NOMO-1 treated with dmso at 0.1 percent for 144 hours (cell line): ENCODE measurements at regions not wholly inside any gene's neighbourhood (a gene's known extent, or its start where the extent isn't known, plus 50 kb on each side); places are given as distances from the start of the nearest gene placed in this dataset.
"Not testable (repeated sequence)": the region's sequence is repeated elsewhere in the genome, so short reads cannot be mapped to it uniquely, and the experiment has no call there.

Experiments
- DNase-seq: peaks from one replicate; lab custom pipeline; 2025; ENCODE audit not compliant: unreplicated experiment; lab: John Stamatoyannopoulos, UW

DNA sequence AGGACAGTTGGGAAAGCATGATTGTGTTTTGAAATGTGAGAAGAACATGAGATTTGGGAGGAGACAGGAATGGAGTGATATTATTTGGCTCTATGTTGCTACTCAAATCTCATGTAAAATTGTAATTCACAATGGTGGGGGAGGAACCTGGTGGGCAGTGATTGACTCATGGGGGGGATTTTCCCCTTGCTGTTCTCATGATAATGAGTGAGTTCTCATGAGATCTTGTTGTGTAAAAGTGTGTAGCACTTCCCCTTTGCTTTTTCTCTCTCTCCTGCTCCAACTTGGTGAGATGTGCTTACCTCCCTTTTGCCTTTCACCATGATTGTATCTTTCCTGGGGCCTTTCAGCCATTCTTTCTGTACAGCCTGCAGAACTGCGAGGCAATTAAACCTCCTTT lies 1261.0 kb upstream of the ATXN8OS start:
- no peak for DNase-seq

DNA sequence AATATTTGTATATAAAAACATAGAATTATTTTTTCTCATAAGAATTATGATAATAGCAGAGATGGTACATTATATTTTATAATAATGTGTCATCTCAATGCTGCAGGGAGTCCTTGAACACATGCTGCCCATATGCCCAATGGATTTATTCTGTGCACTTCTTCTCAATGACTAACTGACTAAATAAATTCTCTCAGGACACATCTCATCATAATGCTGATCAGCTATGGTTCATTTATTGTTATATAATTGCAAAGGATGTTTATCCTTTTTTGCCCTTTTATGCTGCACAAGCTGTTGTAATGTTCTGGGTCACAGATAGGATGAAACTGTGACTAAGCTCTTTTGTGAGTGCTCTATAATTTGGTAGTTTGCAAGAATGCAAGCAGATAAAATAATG lies 1273.3 kb upstream of the ATXN8OS start:
- no peak for DNase-seq

DNA sequence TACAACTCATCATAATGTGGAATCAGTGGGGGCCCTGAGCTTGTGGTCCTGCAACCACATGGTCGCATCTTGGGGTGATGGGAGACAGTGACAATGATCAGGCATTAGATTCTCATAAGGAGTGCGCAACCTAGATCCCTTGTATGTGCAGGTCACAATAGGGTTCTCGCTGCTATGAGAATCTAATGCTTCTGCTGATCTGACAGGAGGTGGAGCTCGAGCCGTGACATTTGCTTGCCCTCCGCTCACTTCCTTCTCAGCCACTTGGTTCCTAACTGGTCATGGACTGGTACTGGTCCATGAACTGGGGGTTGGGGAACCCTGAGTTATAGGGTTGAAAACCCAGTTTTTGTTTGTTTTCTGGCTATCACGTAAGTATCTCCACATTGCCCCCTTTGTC lies 1290.9 kb upstream of the ATXN8OS start:
- DNase-seq, result no peak

DNA sequence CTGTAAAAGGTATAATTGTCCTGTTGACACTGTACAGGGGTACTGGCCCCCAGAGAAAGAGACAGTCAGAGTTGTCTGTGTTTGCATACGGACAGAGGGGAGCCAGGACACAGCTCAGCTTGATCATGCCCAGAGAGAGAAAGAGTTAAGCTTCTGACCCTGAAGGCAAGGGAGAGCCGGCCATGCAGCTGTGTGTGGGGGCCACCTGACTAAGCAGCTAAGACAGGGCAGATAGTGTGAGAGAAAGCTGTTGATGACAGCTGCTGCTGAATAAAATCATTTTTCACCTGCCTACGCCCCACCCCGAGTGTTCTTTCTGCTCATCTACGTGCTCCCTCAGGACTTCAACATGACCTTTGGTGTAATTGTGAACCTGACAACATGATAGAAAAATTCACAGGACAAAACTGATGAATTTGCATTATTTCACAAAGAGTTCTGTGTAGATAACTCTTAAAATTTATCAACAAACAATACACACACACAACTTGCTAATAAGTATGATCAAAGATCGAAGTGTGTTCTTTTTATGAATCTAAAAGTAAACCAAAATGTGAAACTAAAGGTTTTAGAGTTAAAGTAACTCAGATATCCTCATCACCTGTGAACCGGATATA lies 1294.3 kb upstream of the ATXN8OS start:
- DNase-seq, result no peak

DNA sequence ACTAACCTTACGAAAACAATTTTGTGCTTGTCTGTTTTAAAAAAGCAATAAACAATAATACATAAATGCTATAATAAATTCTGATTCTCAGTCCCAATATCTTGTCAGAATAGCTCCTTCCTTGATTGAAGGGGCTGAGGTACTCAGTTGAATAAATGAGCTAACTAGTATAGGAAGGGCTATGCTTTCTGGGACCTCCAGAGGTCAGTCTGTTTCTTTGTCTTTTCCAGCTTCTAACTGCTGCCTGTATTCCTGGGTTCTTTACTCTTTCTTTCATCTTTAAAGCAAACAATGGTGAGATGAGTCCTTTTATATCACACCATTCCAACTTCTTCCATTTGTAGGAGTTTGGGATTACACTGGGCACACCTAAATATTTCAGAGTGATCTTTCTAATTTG lies 1297.0 kb upstream of the ATXN8OS start:
- no peak for DNase-seq

DNA sequence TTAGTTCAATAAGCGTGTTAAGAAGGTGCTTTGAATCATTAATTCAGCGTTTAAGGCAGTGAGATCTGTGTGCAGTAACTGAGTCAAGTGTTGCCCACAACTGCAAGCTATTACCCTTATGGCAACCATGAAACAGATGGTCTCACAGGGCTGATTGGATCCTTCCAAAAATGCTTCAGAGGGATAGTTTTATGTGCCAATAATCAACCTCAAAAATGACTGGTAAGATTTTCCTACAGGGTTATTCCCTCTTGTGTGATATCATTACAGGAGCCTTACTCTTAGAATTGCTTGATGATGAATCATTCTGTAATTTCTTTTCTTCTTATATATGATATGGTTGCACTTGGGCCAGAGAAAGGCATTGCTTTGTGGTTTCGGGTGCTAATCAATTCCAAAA lies 1299.2 kb upstream of the ATXN8OS start:
- DNase-seq, result no peak

DNA sequence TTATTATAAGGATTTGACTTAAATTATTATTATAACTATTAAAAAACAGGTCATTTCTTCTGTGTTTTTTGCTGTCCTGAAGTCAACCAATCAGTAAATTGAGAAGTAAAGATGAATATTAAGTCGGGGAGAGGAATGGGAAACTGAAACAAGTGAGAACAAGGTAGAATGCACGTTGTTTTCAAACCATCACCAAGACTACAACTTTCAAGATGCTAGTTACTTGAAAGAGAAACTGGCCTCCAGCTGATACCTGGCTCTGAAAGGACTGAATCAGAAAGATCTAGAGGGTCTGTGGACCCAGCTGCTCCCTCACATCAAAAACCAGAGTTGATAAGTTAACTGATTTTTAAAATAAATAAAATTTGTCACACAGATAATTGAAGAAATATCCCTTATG lies 1301.5 kb upstream of the ATXN8OS start:
- no peak for DNase-seq

DNA sequence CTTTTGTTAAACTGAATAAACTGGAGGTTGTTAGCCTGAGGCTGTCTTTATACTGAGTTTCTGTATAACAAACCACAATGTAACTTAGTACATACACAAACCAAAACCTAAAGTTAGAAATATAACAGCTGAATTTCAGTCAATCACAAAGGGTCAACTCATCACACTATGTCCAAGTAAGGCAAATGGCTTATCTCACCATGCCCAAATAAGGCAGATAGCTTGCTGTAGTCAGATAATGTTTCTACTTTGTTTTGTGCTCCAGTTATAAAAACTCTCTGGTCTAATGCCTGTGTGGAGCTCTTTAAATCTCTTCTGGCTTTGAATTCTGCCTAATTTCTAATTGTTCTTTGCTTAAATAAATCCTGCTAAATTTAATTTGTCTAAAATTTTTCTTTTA lies 1323.4 kb upstream of the ATXN8OS start:
- DNase-seq, result no peak

DNA sequence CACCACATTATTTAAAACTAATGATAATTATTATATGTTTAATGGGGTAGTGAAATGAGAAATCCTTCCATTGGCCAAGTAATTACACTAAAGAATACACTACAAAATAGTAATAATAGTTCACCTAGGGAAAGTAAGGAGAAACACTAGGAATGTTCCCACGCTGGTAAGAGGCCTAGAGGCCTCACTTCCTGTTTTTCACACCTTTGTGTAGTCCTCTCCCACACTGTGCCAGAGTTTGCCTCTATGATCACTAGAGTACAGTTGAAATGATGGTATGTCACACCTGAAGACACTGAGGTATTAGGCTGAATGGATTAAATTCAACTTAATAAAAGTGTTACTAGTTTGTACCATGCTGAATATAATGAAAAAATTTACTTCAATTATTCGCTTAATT lies 1348.0 kb upstream of the ATXN8OS start:
- no peak for DNase-seq

DNA sequence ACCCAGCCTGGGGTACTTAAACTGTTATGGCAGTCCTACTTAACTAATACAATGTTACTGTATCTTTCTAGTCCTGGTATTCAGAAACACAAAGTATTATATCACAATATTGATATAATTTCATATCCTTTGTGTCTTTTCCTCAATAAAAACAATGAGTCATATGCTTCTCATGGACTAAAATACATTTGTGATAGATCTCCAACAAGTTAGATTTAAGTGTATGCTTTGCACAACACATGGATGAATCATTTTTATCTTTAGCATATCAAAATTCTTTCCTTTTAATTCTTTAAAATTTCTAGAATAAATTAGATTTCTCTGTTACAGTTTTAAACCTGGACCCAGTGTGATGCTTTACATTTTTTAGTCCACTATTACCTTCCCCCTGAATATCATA lies 1357.8 kb upstream of the ATXN8OS start:
- no peak for DNase-seq

DNA sequence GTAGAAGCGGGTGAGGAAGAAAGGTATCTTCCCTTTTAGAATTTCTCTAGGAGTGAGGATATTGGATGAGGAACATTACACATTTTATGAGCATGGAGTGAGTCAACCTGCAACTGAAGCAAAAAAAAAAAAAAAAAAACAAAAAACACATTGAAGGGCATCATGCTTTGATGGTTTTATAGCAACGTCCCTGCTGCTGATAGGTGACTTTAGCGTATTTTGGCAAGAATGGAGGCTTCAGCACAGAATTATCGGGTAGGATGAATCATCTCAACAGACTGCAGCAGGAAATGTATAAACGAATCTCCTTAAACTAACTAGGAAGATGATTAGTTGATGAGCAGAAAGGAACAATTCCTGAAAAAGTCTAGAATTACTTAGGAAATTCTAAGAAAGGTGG lies 1359.6 kb upstream of the ATXN8OS start:
- DNase-seq, result no peak

DNA sequence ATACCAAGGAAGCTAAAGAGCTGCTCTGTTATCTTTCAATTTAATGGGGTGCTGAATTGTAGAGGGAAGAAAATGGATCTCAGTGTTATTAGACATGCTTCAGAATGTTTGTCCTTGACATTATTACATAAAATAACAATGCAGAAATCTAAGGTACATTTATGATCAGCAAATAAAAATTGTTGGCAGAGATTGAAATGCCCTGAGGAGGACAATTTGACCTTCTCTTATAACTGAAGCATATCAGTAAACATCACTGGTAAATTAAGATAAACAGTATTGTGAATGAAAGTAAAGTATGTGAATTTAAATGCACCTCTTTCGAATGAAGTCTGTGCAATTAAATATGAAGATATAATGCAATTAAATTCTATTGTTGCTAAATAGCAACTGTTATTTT lies 1362.1 kb upstream of the ATXN8OS start:
- DNase-seq, result no peak

DNA sequence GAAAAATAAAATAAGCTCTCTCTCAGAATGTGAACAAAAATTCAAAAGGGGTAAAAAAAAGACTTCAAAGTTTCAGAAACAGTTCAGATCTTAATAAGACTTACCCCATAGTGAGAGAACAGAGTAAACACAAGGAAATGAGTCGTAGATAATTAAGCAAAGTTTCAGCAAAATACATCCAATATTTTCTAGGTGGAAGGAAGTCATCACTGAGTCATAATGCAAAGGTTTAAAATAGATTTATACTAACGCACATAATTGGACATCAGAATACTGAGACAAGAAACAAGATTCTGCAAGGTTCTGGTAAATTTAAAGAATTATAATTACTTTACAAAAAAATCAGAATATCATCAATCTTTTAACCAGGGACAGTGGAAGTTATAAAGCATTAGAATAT lies 1370.7 kb upstream of the ATXN8OS start:
- DNase-seq, result no peak

DNA sequence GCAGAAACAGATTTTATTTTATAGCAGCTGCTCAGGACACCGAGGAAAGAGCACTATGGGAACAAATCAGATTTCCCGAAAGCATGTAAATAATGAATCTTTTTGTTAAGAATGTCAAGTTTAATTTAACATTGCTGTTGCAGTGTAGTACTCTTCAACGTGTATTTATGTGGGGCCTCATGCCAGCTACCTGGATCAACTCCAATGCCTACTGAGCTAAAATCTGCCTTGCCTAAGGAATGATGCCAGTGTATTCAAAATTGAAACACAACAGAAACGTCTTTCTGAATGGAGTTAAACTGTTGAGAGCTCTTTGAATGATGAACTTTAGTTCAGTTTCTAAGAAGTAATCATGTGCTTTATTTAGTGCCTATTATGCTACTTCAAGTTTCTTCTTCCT lies 1379.8 kb upstream of the ATXN8OS start:
- DNase-seq, result no peak

DNA sequence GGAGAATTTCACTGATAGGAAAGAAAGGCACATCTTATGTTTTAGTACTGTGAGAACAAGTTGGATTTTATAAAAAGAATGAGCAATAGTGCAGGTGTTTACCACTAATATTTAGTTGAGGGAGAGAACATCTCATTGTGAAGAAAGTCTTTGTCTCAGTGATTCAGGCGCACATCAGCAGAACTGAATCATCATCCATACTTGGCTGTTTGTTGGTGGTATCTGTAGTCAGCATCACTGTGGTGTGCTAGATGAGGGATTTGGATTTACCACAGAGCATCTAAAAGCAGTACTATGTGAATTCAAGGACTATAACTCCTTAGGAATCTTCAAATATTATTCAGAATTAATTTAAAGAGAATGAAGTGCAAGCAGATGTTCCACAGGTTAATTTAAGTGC lies 1380.5 kb upstream of the ATXN8OS start:
- no peak for DNase-seq

DNA sequence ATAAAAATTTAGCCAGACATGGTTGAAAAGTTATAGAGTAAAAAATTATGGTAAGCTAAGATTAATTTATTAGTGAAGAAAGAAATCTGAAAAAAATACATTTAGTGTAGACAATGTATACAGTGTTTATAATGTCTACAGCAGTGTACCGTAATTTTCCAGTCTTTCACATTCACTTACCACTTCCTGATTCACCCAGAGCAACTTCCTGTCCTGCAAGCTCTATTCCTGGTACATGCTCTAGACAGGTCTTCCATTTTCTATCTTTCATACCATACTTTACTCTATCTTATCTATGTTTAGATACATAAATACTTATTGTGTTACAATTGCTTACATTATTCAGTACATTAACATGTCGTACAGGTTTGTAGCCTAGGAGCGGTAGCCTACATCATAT lies 1387.8 kb upstream of the ATXN8OS start:
- DNase-seq, result no peak

DNA sequence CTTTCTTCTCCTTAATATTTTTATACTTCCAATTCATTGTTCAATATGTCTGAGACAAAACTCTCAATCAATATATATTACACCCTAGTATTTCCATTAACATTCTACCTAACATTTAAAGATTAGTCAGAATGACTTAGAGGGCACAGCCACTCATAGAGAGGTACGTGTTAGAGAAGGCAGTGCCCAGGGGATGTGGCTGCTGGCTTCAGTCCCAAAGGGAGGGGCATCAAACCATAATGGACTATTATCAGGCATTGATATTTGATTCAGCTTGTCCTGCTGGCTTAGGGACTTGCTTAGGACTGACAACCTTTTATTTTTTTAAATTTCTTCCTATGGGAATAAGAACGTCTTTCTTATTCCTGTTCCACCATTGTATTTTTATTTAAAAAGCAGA lies 1392.0 kb upstream of the ATXN8OS start:
- no peak for DNase-seq

DNA sequence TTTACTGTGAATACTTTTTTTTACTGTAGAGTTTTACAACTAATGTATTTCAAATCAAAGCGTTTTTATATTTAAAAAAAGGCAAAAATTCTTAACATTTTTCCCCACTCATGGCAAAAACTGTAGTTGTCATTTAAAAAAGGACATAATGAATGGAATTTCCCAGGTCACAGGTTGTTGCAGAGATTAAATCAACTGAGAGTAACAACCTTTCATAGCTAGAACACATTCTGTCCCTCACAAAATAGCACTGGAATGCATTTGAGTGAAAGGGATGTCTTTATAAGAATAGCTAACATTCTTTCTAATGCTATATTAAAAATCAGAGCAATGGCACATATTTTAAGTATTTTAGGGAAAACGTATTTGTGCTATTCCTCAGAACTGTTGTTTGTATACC lies 1393.3 kb upstream of the ATXN8OS start:
- no peak for DNase-seq

DNA sequence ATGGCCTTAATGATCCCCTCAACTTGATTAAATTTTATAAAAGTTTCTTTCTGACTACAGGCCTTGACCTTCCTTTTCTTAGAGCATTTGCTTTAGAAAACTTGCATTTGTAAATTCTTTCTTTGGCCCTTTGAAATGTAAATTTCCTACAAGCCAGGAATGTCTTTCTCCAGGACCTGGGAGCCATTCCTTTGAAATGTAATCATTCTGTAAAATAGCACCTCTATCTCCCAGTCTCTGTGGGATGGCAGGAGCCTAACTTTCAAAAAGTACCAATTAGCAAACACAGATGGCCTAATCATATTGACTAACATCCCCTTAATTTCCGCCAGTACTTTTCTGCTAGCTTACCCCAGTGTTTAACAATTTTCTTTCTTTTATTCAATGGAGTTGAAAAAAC lies 1394.2 kb upstream of the ATXN8OS start:
- no peak for DNase-seq

DNA sequence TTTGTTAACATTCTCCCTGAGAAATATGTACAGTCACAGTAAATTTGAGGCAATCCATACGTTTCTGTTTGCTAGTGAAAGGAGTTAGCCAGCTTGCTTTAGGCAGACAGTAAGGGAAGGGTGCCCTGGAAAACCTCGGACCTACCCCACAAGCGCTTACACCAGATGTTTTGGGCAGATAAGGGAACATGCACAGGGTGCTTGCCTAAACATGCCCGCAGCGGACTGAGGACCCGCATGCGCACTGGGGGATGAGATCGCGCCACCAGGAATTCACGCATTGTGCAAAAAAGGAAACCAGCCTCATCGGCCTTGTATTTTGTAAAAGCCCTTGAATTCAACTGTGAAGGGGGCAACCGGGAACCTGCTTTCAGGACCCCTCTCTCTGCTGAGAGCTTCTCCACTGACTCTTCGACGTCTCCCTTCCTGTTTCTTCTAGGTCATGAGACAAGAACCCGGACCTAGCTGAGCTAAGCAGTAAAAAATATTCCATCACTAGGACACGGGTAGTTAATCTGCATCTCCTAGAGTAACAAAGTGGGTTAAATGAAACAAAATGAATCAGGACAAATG lies 1399.2 kb upstream of the ATXN8OS start:
- no peak for DNase-seq

DNA sequence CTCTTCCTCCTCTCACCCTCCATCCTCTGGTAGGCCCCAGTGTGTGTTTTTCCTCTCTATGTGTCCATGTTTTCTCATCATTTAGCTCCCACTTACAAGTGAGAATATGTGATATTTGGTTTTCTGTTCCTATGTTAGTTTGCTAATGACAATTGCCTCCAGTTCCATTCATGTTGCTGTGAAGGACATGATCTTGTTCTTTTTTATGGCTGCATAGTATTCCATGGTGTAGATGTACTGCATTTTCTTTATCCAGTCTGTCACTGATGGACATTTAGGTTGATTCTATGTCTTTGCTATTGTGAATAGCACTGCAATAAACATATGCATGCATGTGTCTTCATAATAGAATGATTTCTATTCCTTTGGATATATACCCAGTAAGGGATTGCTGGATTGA lies 1401.6 kb upstream of the ATXN8OS start:
- DNase-seq, result not testable (repeated sequence)

DNA sequence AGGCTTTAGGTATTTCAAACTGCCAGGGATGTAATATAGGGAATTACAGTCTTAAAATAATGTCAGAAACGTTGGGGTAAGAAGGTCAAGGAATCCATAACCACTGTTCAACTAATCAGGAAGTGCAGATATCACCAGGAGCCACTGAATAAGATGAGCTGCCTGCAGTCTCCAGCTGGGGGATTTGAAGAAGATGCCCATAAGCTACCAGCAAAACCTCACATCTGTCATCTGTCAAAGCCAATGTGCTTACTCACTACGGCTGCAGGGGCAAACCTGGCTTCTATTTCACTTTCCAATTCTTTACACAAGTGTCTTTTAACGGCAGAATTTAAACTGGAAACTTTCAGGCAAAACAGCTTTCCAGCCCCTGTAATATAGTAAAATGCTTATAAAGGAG lies 1410.1 kb upstream of the ATXN8OS start:
- no peak for DNase-seq

DNA sequence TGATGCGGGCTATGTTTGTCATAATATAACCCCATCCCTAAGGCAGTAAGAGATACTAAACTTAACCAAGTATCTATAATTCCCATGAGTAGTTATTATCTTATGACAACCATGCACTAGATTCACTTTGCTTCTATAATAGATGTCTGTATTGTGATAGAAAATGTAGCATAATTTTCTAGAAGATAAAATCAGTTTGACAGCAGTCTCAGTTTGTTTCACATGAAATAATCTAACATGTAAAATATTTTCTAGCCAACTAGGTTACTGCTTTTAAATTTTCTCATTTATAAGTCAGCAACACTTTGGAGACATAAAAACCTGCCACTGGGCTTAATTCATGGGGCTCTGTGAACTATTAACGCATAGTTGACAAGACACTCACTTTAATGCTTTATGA lies 1410.7 kb upstream of the ATXN8OS start:
- DNase-seq, result no peak
